ENCODE measurements at regions not wholly inside any gene's neighbourhood (a gene's known extent, or its start where the extent isn't known, plus 50 kb on each side); places are given as distances from the start of the nearest gene placed in this dataset.

DNA sequence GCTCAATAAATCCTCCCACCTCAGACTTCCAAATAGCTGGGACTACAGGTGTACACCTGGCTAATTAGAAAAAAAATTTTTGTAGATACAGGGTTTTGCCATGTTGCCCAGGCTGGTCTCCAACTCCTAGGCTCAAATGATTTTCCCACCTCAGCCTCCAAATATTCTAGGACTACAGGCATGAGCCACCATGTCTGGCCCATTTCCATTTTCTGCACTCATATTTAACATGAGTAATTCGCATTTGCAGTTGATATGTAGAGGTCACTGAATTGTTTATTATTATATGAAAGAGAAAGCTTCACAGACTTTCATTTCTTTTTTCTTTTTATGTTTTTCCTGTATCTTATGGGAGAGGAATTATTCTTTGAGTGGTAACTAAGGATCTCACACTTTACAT, 492.7 kb downstream of the CNTN3 start:
- POLR2A ChIA-PET = no interaction called here
- no peak for DNase-seq (ENCODE audit: extremely low spot score)
- TF ChIP-seq, protein P1, sequence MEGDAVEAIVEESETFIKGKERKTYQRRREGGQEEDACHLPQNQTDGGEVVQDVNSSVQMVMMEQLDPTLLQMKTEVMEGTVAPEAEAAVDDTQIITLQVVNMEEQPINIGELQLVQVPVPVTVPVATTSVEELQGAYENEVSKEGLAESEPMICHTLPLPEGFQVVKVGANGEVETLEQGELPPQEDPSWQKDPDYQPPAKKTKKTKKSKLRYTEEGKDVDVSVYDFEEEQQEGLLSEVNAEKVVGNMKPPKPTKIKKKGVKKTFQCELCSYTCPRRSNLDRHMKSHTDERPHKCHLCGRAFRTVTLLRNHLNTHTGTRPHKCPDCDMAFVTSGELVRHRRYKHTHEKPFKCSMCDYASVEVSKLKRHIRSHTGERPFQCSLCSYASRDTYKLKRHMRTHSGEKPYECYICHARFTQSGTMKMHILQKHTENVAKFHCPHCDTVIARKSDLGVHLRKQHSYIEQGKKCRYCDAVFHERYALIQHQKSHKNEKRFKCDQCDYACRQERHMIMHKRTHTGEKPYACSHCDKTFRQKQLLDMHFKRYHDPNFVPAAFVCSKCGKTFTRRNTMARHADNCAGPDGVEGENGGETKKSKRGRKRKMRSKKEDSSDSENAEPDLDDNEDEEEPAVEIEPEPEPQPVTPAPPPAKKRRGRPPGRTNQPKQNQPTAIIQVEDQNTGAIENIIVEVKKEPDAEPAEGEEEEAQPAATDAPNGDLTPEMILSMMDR (IDR thresholded peaks at IDR 0.05; ENCODE audit: control extremely low read depth, extremely low read depth, low read depth, missing control alignments) = no peak
- CTCF ChIA-PET = interaction anchor here (1.0 kb wide), 1 partner anchor 11 kb away, joined by 3 read pairs; no protein-coding TSS in a partner anchor

DNA sequence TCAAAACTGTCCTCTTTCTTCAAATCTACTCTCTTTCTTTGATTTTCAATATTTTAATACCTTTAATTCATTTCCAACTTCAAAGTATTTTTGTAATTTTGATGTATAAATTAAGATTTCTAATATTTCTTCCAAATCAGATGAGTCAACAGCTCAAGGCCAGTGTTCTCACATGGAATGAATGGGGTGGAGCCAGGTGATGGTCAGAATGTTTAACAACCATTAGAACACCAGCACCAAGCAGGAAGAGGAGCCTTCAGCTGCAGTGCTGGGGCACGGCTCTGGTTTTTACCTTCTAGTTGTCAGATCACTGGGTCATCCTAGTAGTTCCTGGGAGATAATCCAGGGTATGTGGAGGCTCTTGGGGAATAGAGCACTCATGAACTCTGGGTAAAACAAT, 494.5 kb upstream of the PDZRN3 start:
- CTCF ChIA-PET = no interaction called here
- POLR2A ChIA-PET = no interaction called here
- DNase-seq (ENCODE audit: extremely low spot score) = no peak
- TF ChIP-seq, protein P1 (IDR thresholded peaks at IDR 0.05; ENCODE audit: control extremely low read depth, extremely low read depth, low read depth, missing control alignments) = no peak

DNA sequence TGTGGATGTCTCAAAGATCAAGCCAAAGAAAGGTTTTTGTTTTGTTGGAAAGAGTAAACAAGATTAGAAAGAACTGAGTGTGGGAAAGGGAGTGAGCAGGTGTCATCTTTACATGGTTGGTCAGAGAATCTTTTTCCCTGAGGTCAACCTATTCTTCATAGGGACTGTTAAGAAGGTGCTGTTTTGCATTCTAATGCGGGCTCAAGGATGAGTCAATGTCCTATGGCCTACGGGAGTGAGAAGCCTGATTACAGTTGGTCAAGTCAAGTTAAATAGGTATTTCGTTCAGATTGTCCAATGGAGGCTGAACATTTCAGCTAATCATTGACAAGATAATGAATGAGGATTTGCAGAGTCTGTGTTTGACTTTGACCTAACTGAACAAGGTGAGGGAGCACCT, 491.2 kb upstream of the PDZRN3 start:
- ChIA-PET POLR2A (no interaction called here), CTCF (no interaction called here)
- TF ChIP-seq, protein P1 (IDR thresholded peaks at IDR 0.05; ENCODE audit: control extremely low read depth, extremely low read depth, low read depth, missing control alignments) = no peak
- no peak for DNase-seq (ENCODE audit: extremely low spot score)

DNA sequence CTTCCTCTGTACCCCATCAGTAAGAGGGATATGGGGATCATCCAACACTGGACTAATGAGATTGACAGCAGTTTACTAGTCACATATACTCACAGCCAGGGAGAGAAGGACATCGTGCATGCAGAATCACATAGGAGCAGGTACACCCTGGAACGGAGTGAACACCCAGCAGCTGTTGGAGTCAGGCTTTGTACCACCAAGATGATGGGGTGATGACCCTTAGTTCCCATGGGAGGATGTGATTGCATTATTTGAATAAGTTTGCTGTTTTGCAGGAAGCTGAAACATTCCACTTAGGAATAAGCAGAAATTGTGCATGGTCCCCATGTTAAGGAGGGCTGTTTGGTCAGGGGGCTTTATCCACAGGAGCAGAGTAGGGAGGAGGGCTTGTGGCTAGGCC, 482.7 kb upstream of the PDZRN3 start:
- CTCF ChIA-PET = no interaction called here
- DNase-seq (ENCODE audit: extremely low spot score) = no peak
- POLR2A ChIA-PET = no interaction called here
- TF ChIP-seq, protein P1 (IDR thresholded peaks at IDR 0.05; ENCODE audit: control extremely low read depth, extremely low read depth, low read depth, missing control alignments) = no peak

DNA sequence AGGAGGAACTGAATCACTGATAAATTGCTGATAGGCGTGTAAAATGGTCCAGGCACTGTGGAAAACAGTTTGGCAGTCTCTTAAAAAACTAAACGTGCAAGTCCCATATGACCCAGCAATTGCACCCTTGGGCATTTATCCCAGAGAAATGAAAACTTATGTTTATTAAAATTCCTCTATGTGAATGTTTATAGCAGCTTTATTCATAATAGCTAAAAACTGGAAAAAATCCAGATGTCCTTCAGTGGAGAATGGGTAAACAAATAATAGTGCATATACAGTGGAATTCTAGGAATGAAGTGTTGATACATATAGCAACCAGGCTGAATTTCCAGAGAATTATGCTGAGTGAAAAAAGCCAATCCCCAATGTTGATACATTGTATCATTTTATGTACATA, 482.2 kb upstream of the PDZRN3 start:
- TF ChIP-seq, protein P1 (IDR thresholded peaks at IDR 0.05; ENCODE audit: control extremely low read depth, extremely low read depth, low read depth, missing control alignments) = no peak
- ChIA-PET POLR2A (no interaction called here), CTCF (no interaction called here)
- DNase-seq (ENCODE audit: extremely low spot score) = no peak

DNA sequence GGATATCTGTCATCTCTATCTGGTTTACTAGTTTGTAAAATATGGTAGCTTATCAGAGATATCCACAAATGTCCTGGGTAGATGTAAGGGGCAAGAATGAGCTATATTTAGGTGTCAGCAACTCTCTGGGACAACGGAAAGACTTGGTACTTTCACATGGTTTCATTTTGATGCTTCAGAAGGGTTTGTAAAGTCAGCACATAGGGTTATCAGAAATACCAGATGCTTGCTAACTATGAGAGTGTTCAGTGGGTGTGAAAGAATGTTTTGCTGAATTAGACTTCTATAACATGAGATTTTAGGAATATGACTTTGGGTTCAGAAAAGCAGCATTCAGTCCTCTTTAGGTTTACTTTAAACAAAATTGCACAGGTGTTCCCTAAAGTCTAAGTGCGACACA, 466.5 kb upstream of the PDZRN3 start:
- no peak for DNase-seq (ENCODE audit: extremely low spot score)
- ChIA-PET POLR2A (no interaction called here), CTCF (interaction anchor here (1.5 kb wide), 1 partner anchor 11 kb away, joined by 4 read pairs; no protein-coding TSS in a partner anchor)
- TF ChIP-seq, protein P1 (IDR thresholded peaks at IDR 0.05; ENCODE audit: control extremely low read depth, extremely low read depth, low read depth, missing control alignments) = no peak

DNA sequence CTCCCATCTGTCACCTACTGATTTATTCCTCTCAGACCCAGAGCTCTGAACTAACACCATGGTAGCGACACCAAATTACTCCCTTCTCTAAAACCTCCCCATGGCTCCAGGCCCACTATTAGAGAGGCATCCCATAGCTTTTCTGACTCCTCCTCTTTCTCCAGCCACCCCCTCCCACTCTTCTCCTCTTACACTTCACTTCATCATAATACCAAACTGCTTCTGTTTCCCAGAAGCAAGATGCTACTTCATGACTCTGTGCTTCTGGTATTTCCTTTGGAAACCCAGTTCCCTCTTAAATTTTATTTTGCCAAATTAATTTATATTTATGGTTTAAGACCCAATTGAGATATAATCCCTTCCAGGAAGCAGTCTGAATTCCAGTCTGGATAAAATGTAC, 465.1 kb upstream of the PDZRN3 start:
- ChIA-PET POLR2A (no interaction called here), CTCF (interaction anchor here (1.2 to 1.4 kb wide), 2 partner anchors 8 to 24 kb away, joined by 3 read pairs; no protein-coding TSS in a partner anchor)
- DNase-seq (ENCODE audit: extremely low spot score) = no peak
- TF ChIP-seq, protein P1 (IDR thresholded peaks at IDR 0.05; ENCODE audit: control extremely low read depth, extremely low read depth, low read depth, missing control alignments) = no peak

Measured in GM10248 (cell line).